ENCODE measurements at regions not wholly inside any gene's neighbourhood (a gene's known extent, or its start where the extent isn't known, plus 50 kb on each side); places are given as distances from the start of the nearest gene placed in this dataset.

DNA sequence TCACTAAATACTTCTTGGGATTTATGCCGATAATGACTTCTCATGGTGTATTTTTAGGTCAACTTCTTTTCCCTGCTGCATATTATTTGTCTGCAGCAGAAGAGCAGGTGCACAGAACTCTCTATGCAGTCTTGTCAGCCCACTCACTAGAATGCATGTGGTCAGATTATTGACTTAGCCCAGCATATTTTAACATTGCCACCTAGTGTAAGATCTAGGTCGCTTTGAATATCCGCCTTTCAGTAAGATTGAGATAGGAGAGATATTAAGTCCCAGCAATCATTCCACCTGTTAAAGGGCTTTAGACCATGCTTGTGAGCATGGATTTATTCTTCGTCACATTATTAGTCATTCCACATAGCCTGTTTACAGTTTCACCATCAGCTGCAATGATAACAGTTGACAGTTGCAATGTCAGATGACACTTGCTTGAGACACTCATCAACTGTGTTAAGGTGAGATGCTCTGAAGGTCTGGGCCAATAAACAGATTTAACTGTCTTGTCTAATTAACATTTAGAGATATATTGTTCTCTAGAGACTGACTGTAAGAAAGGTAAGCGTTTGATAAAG, 491.7 kb downstream of the ARL4A start:
- no peaks in the 10 kb centered on the region for H3K9me3 ChIP-seq
- H3K27ac ChIP-seq, result no peak overlapping the region
- ATAC-seq, result peak in 7 of 8 donors; percentile 34 to 64 (median 52)
- TF ChIP-seq, protein P1, sequence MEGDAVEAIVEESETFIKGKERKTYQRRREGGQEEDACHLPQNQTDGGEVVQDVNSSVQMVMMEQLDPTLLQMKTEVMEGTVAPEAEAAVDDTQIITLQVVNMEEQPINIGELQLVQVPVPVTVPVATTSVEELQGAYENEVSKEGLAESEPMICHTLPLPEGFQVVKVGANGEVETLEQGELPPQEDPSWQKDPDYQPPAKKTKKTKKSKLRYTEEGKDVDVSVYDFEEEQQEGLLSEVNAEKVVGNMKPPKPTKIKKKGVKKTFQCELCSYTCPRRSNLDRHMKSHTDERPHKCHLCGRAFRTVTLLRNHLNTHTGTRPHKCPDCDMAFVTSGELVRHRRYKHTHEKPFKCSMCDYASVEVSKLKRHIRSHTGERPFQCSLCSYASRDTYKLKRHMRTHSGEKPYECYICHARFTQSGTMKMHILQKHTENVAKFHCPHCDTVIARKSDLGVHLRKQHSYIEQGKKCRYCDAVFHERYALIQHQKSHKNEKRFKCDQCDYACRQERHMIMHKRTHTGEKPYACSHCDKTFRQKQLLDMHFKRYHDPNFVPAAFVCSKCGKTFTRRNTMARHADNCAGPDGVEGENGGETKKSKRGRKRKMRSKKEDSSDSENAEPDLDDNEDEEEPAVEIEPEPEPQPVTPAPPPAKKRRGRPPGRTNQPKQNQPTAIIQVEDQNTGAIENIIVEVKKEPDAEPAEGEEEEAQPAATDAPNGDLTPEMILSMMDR (IDR thresholded peaks at IDR 0.05), result peak in 7 of 9 donors; percentile 26 to 55 (median 38)
- no peaks in the 10 kb centered on the region for H3K36me3 ChIP-seq
- no peak for DNase-seq
- 62 to 68% methylated on average over 5 of the region's 5 CpGs for WGBS, 2 donors
- H3K4me3 ChIP-seq, result no peak overlapping the region
- intact Hi-C loops (cut with DNase I), result loop anchor here in 6 of 10 donors (5.0 to 10.0 kb wide), 3 partner anchors 492 to 542 kb away; partner anchors contain the start of gene ARL4A (in 5 of the 6)
- no peaks in the 10 kb centered on the region for H3K27me3 ChIP-seq
- H3K4me1 ChIP-seq, result peaks cover 0 to 8% (median 0%) of the 10 kb centered on the region in 9 donors

DNA sequence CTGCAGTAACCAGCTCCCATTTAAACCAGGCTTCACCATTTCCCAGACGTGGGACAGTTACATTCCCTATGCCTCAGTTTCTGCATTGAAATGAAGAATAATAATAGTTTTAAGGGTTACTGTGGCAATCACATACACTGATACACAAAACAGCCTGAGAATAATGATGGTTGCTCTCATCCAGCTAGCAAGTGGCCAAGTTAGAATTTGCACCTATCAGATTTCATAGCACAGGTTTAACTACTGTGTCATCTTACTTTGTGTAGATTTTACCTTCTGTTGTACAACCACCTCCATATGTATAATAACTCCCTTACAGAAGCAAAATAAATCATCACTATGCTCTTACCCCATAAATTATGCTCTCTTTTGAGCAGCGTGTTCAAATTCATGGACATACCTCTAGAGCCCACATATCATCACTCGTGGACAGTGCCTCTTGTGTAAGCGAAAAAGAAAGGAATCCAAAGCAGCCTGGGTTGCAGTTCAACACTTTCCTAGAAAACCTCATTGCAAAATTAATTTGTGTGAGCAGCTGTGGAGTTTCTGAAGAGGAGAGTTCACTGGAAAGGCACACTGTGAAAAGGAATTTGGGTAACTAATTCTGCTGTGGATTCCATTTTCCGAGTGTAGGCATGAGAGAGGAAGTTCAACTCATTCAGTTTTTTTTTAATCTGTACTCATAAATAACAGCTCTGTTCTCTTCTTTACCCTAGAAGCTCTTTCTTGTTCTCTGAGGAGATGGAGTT, 492.5 kb downstream of the ARL4A start:
- Histone ChIP-seq H3K27ac (no peak overlapping the region), H3K4me3 (no peak overlapping the region), H3K4me1 (peaks cover 0 to 8% (median 0%) of the 10 kb centered on the region in 9 donors), H3K36me3 (no peaks in the 10 kb centered on the region), H3K9me3 (no peaks in the 10 kb centered on the region), H3K27me3 (no peaks in the 10 kb centered on the region)
- intact Hi-C loops (cut with DNase I), result loop anchor here in 7 of 10 donors (2.0 to 10.0 kb wide), 5 partner anchors 493 to 543 kb away; partner anchors contain the start of gene ARL4A (in 5 of the 7)
- ATAC-seq, result peak in 4 of 8 donors; percentile 41 to 61 (median 52)
- DNase-seq, result no peak
- 59 to 66% methylated on average over 5 of the region's 5 CpGs for WGBS, 2 donors
- TF ChIP-seq, protein P1 (IDR thresholded peaks at IDR 0.05), result no peak

DNA sequence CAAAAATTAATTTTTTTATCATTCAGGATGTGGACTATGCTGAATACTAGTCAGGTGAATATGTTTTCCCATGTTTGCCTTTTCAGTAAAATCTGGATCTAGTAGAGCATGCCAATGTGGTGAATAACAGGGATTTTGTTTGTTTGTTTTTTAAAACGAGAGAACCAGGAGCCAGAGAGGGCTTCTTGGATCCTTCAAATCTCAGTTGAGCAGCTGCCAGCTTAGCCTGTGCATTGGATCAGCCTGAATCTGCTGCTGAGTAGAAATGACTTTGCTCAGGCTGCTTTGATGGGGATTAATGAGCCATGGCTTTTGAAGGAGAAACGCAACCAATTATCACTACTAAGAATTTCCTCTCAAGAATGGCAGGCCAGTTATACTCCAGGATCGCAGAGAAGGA, 493.8 kb downstream of the ARL4A start:
- 32 to 42% methylated on average over 3 of the region's 3 CpGs for WGBS, 2 donors
- intact Hi-C loops (cut with DNase I), result loop anchor here in 2 of 10 donors (2.0 to 10.0 kb wide), 2 partner anchors 498 to 536 kb away; no protein-coding TSS in a partner anchor

DNA sequence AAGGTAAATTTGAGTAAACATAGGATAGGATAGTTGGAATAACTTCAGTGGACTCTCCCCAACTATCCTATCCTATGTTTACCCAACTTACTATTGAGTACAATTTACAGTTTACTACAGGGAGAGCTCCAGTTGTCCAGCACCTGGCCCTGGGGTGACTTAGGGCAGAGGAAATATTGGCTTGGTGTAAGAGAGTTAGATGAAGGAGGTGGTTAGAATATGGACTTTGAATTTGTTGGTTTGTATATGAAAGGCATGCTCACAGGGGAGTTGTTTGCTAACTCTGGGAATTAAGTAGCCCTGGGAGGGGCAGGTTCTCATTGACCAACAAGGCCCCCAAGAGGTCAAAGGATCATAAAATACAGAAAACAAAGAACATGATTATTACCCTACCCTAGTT, 497.7 kb downstream of the ARL4A start:
- H3K27ac ChIP-seq, result no peak overlapping the region
- no peaks in the 10 kb centered on the region for H3K9me3 ChIP-seq
- H3K4me1 ChIP-seq, result peaks cover 0 to 8% (median 0%) of the 10 kb centered on the region in 9 donors
- H3K36me3 ChIP-seq, result no peaks in the 10 kb centered on the region
- no peaks in the 10 kb centered on the region for H3K27me3 ChIP-seq
- TF ChIP-seq, protein P1 (IDR thresholded peaks at IDR 0.05), result no peak
- intact Hi-C loops (cut with DNase I), result loop anchor here in 1 of 10 donors (10.0 kb wide), 1 partner anchor 540 kb away; no protein-coding TSS in a partner anchor
- no peak overlapping the region for H3K4me3 ChIP-seq
- ATAC-seq (no peak), DNase-seq (no peak)

More for the DNA sequence above, 493.8 kb downstream of the ARL4A start:
- no peaks in the 10 kb centered on the region for H3K36me3 ChIP-seq
- DNase-seq, result no peak
- no peaks in the 10 kb centered on the region for H3K27me3 ChIP-seq
- no peak for ATAC-seq
- TF ChIP-seq, protein P1 (IDR thresholded peaks at IDR 0.05), result no peak
- H3K4me1 ChIP-seq, result peaks cover 0 to 8% (median 0%) of the 10 kb centered on the region in 9 donors
- no peak overlapping the region for H3K27ac ChIP-seq
- H3K4me3 ChIP-seq, result no peak overlapping the region
- H3K9me3 ChIP-seq, result no peaks in the 10 kb centered on the region

All from heart right ventricle (tissue), 16 donors.